ENCODE measurements at regions not wholly inside any gene's neighbourhood (a gene's known extent, or its start where the extent isn't known, plus 50 kb on each side); places are given as distances from the start of the nearest gene placed in this dataset.

GRCh38 chr7:123279949-123280348 is 80.2 kb upstream of the SLC13A1 start (continued):
- TF ChIP-seq ZNF184 (CRISPR knock-in tag; IDR thresholded peaks at IDR 0.05) (no peak), ZNF347 (CRISPR knock-in tag; IDR thresholded peaks at IDR 0.05; ENCODE audit: low read depth) (no peak), ZFP91 (CRISPR knock-in tag; IDR thresholded peaks at IDR 0.05) (no peak), FOXJ2 (tag; IDR thresholded peaks at IDR 0.05) (no peak), TEAD4 (IDR thresholded peaks at IDR 0.05; ENCODE audit: low read length) (no peak), TEAD4 (CRISPR knock-in tag; IDR thresholded peaks at IDR 0.05; ENCODE audit: borderline replicate concordance) (no peak), AFF1 (IDR thresholded peaks at IDR 0.05; ENCODE audit: low read depth in 1 of 2, partially characterized antibody in 2 of 2) (no peak), CREB1 (IDR thresholded peaks at IDR 0.05) (no peak), CREB1 (CRISPR knock-in tag; IDR thresholded peaks at IDR 0.05) (no peak)
